Endodermal cell (in vitro differentiated cells): ENCODE measurements at regions not wholly inside any gene's neighbourhood (a gene's known extent, or its start where the extent isn't known, plus 50 kb on each side); places are given as distances from the start of the nearest gene placed in this dataset.

Source experiments
- DNase-seq: peaks from one replicate; pipeline ENCODE4 v3.0.0-alpha.2; 2017
- H3K27ac ChIP-seq: 2 replicates; pipeline ENCODE4 v1.5.1; 2013; ENCODE audit warnings: mild to moderate bottlenecking, low read depth, low read length, moderate library complexity
- H3K27me3 ChIP-seq: 2 replicates; pipeline ENCODE4 v1.6.1; 2013; ENCODE audit warnings: mild to moderate bottlenecking, low read length, moderate library complexity; ENCODE audit not compliant: insufficient read depth, control insufficient read depth, poor library complexity, severe bottlenecking
- H3K36me3 ChIP-seq: 2 replicates; pipeline ENCODE4 v1.7.0; 2013; ENCODE audit warnings: mild to moderate bottlenecking, low read length, moderate library complexity; ENCODE audit not compliant: control insufficient read depth, insufficient read depth
- H3K4me1 ChIP-seq: one replicate; pipeline ENCODE4 v1.7.0; 2013; ENCODE audit warnings: low read length; ENCODE audit not compliant: control insufficient read depth, insufficient read depth
- H3K4me3 ChIP-seq: 2 replicates; pipeline ENCODE4 v1.5.1; 2013; ENCODE audit warnings: mild to moderate bottlenecking, low read length, moderate library complexity
- H3K9ac ChIP-seq: 2 replicates; pipeline ENCODE4 v1.6.1; 2013; ENCODE audit warnings: mild to moderate bottlenecking, low read length, moderate library complexity; ENCODE audit not compliant: poor library complexity, severe bottlenecking; ENCODE audit errors: extremely low read depth
- H3K9me3 ChIP-seq: 2 replicates; pipeline ENCODE4 v1.6.1; 2013; ENCODE audit warnings: mild to moderate bottlenecking, low read length, moderate library complexity; ENCODE audit not compliant: control insufficient read depth
- H3K27ac Mint-ChIP-seq: 2 replicates; pipeline ENCODE4 v1.8.0; 2020; ENCODE audit warnings: mixed read lengths
- H3K27me3 Mint-ChIP-seq: 2 replicates; pipeline ENCODE4 v1.8.0; 2021; ENCODE audit warnings: mild to moderate bottlenecking, mixed read lengths; ENCODE audit not compliant: insufficient read depth
- H3K36me3 Mint-ChIP-seq: 2 replicates; pipeline ENCODE4 v1.8.0; 2020; ENCODE audit warnings: low read depth, mixed read lengths
- H3K4me1 Mint-ChIP-seq: 2 replicates; pipeline ENCODE4 v1.8.0; 2020; ENCODE audit warnings: mixed read lengths
- H3K4me3 Mint-ChIP-seq: 2 replicates; pipeline ENCODE4 v1.8.0; 2020; ENCODE audit warnings: mild to moderate bottlenecking, moderate library complexity, mixed read lengths
- H3K9me3 Mint-ChIP-seq: 2 replicates; pipeline ENCODE4 v1.8.0; 2020; ENCODE audit warnings: mild to moderate bottlenecking, mixed read lengths
- CTCF ChIP-seq: fragments of 200-600 bp; sonication (generic); conservative IDR thresholded peaks from 2 replicates; pipeline ENCODE4 v1.5.0; 2021; ENCODE audit warnings: antibody characterized with exemption, mild to moderate bottlenecking
- WGBS, 2 experiments: methylation state at CpG; one replicate each; pipeline versions ENCODE4 v1.1.5 to v1.1.7; 2013; ENCODE audit warnings: missing lambda C conversion rate in 2 of 2, mixed read lengths in 1 of 2; ENCODE audit not compliant: insufficient coverage in 1 of 2, insufficient read length in 1 of 2; 5-methylcytosine and 5-hydroxymethylcytosine counted together

GRCh38 chrX:116226665-116227484 lies 56.3 kb downstream of the AGTR2 start:
- Mint-ChIP-seq H3K36me3 (peaks cover 6% of the 10 kb centered on the region), H3K4me3 (no peak overlapping the region), H3K4me1 (peaks cover 17% of the 10 kb centered on the region), H3K27ac (no peak overlapping the region), H3K9me3 (peaks cover 3% of the 10 kb centered on the region), H3K27me3 (no peaks in the 10 kb centered on the region)
- Histone ChIP-seq H3K9me3 (peaks cover 4% of the 10 kb centered on the region), H3K36me3 (no peaks in the 10 kb centered on the region), H3K27me3 (no peaks in the 10 kb centered on the region), H3K9ac (no peak overlapping the region), H3K4me1 (no peaks in the 10 kb centered on the region), H3K4me3 (no peak overlapping the region), H3K27ac (no peak overlapping the region)
- no peak for DNase-seq
- no peak for TF ChIP-seq CTCF
- WGBS, 2 experiments = 91% methylated on average over 3 of the region's 3 CpGs; no CpG with 5 or more reads in 1 of the 2 experiments

GRCh38 chrX:116230130-116230898 lies 59.8 kb downstream of the AGTR2 start:
- no peak overlapping the region for H3K4me3 Mint-ChIP-seq
- H3K36me3 ChIP-seq = no peaks in the 10 kb centered on the region
- H3K4me1 Mint-ChIP-seq = peaks cover 10% of the 10 kb centered on the region
- no peaks in the 10 kb centered on the region for H3K9me3 ChIP-seq
- peaks cover 2% of the 10 kb centered on the region for H3K36me3 Mint-ChIP-seq
- no peaks in the 10 kb centered on the region for H3K27me3 Mint-ChIP-seq
- H3K4me3 ChIP-seq = no peak overlapping the region
- no peaks in the 10 kb centered on the region for H3K4me1 ChIP-seq
- TF ChIP-seq CTCF = no peak
- no peak overlapping the region for H3K27ac Mint-ChIP-seq
- H3K27me3 ChIP-seq = no peaks in the 10 kb centered on the region
- 97% methylated on average over 3 of the region's 4 CpGs; no CpG with 5 or more reads in 1 of the 2 experiments for WGBS, 2 experiments
- H3K27ac ChIP-seq = no peak overlapping the region
- no peak for DNase-seq
- peaks cover 8% of the 10 kb centered on the region for H3K9me3 Mint-ChIP-seq
- H3K9ac ChIP-seq = no peak overlapping the region

- H3K36me3 ChIP-seq = no peaks in the 10 kb centered on the region
- peaks cover 6% of the 10 kb centered on the region for H3K4me1 Mint-ChIP-seq
- H3K27me3 Mint-ChIP-seq = no peaks in the 10 kb centered on the region
- peaks cover 2% of the 10 kb centered on the region for H3K36me3 Mint-ChIP-seq
- H3K27ac Mint-ChIP-seq = no peak overlapping the region
- peaks cover 8% of the 10 kb centered on the region for H3K9me3 Mint-ChIP-seq
- 100% methylated on average over 1 of the region's 3 CpGs; no CpG with 5 or more reads in 1 of the 2 experiments for WGBS, 2 experiments
- no peaks in the 10 kb centered on the region for H3K9me3 ChIP-seq
- H3K4me1 ChIP-seq = no peaks in the 10 kb centered on the region
- TF ChIP-seq CTCF = no peak
- H3K4me3 ChIP-seq = no peak overlapping the region
- H3K27ac ChIP-seq = no peak overlapping the region
- no peak overlapping the region for H3K9ac ChIP-seq
- no peak overlapping the region for H3K4me3 Mint-ChIP-seq
- no peaks in the 10 kb centered on the region for H3K27me3 ChIP-seq
- no peak for DNase-seq
Observed at GRCh38 chrX:116232833-116233232, 62.3 kb downstream of the AGTR2 start.
